ENCODE measurements at regions not wholly inside any gene's neighbourhood (a gene's known extent, or its start where the extent isn't known, plus 50 kb on each side); places are given as distances from the start of the nearest gene placed in this dataset.

DNA sequence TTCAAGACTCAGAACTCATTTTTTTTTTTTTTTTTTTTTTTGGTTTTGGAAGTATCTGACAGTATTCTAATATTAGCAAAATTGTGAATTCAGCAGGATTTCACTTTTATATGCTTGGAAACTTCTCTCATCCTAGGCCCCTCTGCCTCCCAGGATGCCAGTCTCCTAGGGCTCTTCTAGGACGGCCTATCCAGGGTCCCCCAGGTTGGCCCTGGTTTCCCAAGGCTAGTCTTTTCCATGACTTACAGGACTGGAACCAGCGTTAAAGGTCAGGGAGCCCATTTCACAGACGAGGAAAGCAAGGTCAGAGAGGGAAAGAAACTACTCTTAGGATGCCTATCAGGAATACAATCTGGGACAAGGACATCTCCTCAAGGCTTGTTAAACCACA, 412.5 kb downstream of the PTPRU start:
- Histone ChIP-seq H3K36me3 (ENCODE audit: control insufficient read depth, insufficient read depth, low read length) (no peaks in the 10 kb centered on the region), H3K27me3 (ENCODE audit: control insufficient read depth, insufficient read depth, low read length) (no peaks in the 10 kb centered on the region), H3K4me3 (ENCODE audit: low read depth, low read length) (no peak overlapping the region)
- POLR2A ChIA-PET: no interaction called here
- TF ChIP-seq, protein P1, sequence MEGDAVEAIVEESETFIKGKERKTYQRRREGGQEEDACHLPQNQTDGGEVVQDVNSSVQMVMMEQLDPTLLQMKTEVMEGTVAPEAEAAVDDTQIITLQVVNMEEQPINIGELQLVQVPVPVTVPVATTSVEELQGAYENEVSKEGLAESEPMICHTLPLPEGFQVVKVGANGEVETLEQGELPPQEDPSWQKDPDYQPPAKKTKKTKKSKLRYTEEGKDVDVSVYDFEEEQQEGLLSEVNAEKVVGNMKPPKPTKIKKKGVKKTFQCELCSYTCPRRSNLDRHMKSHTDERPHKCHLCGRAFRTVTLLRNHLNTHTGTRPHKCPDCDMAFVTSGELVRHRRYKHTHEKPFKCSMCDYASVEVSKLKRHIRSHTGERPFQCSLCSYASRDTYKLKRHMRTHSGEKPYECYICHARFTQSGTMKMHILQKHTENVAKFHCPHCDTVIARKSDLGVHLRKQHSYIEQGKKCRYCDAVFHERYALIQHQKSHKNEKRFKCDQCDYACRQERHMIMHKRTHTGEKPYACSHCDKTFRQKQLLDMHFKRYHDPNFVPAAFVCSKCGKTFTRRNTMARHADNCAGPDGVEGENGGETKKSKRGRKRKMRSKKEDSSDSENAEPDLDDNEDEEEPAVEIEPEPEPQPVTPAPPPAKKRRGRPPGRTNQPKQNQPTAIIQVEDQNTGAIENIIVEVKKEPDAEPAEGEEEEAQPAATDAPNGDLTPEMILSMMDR (IDR thresholded peaks at IDR 0.05; ENCODE audit: insufficient read depth, low read depth, low read length): no peak
- no peak for DNase-seq (ENCODE audit: low read depth)
- CTCF ChIA-PET: no interaction called here

DNA sequence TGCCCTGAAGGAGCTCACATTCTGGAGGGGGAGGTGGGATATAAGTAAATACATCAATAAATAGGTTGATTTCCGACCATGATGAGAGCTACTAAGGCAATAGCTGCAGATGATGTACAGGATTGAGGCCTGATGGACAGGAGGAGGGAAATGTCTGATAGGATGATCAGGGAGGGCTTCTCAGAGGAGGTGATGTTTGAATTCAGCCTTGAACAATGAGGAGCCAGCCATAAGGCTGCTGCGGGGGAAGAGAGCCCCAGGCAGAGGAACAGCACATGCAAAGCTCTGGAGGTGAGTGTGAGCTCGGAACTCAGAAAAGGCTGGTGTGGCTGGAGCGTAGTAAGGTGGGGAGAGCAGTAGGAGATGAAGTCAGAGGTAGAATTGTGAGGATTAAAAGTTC, 411.7 kb downstream of the PTPRU start:
- Histone ChIP-seq H3K27me3 (ENCODE audit: control insufficient read depth, insufficient read depth, low read length) (no peaks in the 10 kb centered on the region), H3K36me3 (ENCODE audit: control insufficient read depth, insufficient read depth, low read length) (no peaks in the 10 kb centered on the region), H3K4me3 (ENCODE audit: low read depth, low read length) (no peak overlapping the region)
- ChIA-PET POLR2A (no interaction called here), CTCF (interaction anchor here (1.0 kb wide), 1 partner anchor 24 kb away, joined by 3 read pairs; no protein-coding TSS in a partner anchor)
- TF ChIP-seq, protein P1 (IDR thresholded peaks at IDR 0.05; ENCODE audit: insufficient read depth, low read depth, low read length): no peak
- DNase-seq (ENCODE audit: low read depth): no peak

DNA sequence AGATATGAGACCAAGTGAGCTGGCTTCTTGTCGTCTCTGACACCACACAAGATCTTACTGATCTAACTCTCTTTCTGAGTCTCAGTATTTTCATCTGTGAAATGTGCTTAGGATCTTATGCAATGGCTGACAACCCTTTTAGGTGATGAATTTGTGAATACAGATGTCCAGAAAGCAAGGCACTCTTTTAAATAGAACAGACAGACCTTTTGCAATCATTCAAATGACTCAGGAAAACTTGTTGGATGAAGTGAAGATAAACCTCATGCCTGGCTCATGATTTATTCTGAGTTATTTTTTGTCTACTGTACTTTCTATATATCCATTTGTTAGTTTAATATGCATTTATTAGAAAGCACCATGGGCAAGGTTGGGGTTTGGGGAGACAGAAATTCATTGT, 411.3 kb downstream of the PTPRU start:
- TF ChIP-seq, protein P1 (IDR thresholded peaks at IDR 0.05; ENCODE audit: insufficient read depth, low read depth, low read length): no peak
- no peaks in the 10 kb centered on the region for H3K27me3 ChIP-seq (ENCODE audit: control insufficient read depth, insufficient read depth, low read length)
- ChIA-PET POLR2A (no interaction called here), CTCF (interaction anchor here (1.0 kb wide), 1 partner anchor 25 kb away, joined by 3 read pairs; no protein-coding TSS in a partner anchor)
- no peak for DNase-seq (ENCODE audit: low read depth)
- H3K36me3 ChIP-seq (ENCODE audit: control insufficient read depth, insufficient read depth, low read length): no peaks in the 10 kb centered on the region
- H3K4me3 ChIP-seq (ENCODE audit: low read depth, low read length): no peak overlapping the region

DNA sequence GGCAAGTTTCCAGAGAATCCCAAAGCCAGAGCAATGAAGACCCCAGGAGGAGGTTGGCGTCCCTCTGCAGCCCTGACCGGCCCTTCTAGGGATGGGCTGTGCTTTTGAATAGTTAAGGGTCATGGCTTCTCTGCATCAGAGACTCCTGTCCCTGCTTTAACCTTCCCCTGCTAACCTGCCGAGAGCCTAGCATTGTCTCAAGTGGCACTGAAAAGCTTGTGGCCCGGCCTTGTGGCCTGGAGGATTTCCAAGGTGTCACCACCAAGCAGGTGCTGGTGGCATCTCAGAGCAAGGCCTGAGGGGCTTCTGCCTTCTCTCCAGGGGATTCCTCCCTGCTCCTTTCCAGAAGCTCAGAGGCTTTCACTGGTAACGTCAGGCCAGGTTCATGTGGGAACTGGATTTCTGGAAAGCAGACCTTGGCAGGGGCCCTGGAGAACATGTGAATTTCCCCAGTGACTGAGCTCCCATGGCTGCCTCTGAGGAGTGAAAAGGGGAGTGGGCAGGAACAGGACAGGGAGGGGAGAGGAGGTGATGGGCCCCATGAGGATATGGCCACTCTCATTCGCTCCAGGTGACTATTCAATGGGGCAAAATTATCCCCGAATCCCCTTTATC, 409.9 kb downstream of the PTPRU start:
- DNase-seq (ENCODE audit: low read depth): no peak
- Histone ChIP-seq H3K4me3 (ENCODE audit: low read depth, low read length) (no peak overlapping the region), H3K27me3 (ENCODE audit: control insufficient read depth, insufficient read depth, low read length) (no peaks in the 10 kb centered on the region), H3K36me3 (ENCODE audit: control insufficient read depth, insufficient read depth, low read length) (no peaks in the 10 kb centered on the region)
- TF ChIP-seq, protein P1 (IDR thresholded peaks at IDR 0.05; ENCODE audit: insufficient read depth, low read depth, low read length): no peak
- ChIA-PET POLR2A (no interaction called here), CTCF (interaction anchor here (1.0 kb wide), 1 partner anchor 57 kb away, joined by 4 read pairs; no protein-coding TSS in a partner anchor)

DNA sequence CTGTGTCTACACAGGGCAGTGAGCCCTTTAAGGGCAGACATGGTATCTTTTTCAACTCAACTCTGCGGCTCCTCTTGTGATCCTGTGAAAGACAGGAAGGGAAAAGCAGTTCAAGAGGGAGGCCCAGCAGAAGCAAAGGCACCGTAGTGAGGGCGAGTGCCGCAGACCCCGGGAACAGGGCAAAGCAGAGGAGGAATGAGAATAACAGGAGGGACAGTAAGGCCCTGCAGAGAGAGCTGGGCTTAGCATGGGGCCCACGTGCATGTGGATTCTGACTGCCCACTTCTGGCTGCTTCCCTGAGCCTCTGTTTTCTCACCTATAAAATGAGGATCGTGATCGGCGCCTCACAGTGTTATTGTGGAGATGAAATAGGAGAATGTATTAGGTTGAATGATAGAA, 409.3 kb downstream of the PTPRU start:
- Histone ChIP-seq H3K27me3 (ENCODE audit: control insufficient read depth, insufficient read depth, low read length) (no peaks in the 10 kb centered on the region), H3K4me3 (ENCODE audit: low read depth, low read length) (no peak overlapping the region), H3K36me3 (ENCODE audit: control insufficient read depth, insufficient read depth, low read length) (no peaks in the 10 kb centered on the region)
- DNase-seq (ENCODE audit: low read depth): no peak
- CTCF ChIA-PET: no interaction called here
- TF ChIP-seq, protein P1 (IDR thresholded peaks at IDR 0.05; ENCODE audit: insufficient read depth, low read depth, low read length): no peak
- POLR2A ChIA-PET: no interaction called here

All from BJ (cell line).